ENCODE measurements at regions not wholly inside any gene's neighbourhood (a gene's known extent, or its start where the extent isn't known, plus 50 kb on each side); places are given as distances from the start of the nearest gene placed in this dataset.
A peak's percentile ranks its signal among the peaks of the same experiment; 100 is the strongest.

DNA sequence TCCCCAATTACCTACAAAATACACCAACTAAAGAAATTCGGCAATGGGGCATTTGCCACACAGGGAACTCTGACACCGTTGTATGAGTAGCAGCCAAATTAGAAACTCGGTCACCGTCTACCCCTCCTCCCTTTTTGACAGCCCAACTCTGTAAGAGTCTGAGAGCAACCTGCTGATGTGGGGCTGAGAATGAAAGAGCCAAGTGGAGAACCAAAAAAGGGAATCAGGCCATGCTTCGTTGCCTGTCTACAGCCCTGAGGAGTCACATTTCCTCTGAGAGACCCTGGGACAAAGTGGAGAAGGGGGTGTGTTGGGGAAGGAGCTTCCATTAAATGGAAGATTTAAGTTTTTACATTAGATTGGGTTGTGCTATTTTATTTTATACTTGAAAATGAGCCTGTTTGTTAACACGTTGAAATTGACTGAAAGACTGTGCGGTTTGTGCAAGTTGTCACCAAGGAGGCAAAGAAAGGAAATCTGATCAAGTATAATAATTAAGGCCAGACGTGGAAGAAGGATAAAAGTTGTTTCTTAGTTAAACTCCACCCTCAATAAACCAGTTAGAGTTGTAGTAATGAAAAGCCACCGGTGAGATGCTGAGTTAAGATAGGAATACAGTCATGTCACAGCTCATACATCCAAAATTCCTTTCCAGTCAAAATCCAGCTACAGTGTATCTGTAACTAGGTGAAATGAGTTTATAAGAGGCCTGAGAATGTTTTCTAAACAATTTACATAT lies 131.7 kb upstream of the CREB1 start:
- peak; percentile 78 for DNase-seq (ENCODE audit: low spot score)
- H3K9me3 ChIP-seq (ENCODE audit: low read depth): no peaks in the 10 kb centered on the region
- H3K4me3 Mint-ChIP-seq: no peak overlapping the region
- H3K27ac Mint-ChIP-seq: peak overlapping the region; percentile 7
- no peaks in the 10 kb centered on the region for H3K36me3 ChIP-seq
- H4K20me1 ChIP-seq (ENCODE audit: low read depth): no peaks in the 10 kb centered on the region
- H2AFZ ChIP-seq (replicated peaks): no peak overlapping the region
- no peak overlapping the region for H3K9ac ChIP-seq
- H3K9me3 Mint-ChIP-seq: peaks cover 6% of the 10 kb centered on the region
- no peak overlapping the region for H3K27ac ChIP-seq
- H3K4me3 ChIP-seq: no peak overlapping the region
- H3K79me2 ChIP-seq (ENCODE audit: low read depth): no peaks in the 10 kb centered on the region
- H3K27me3 Mint-ChIP-seq (ENCODE audit: insufficient read depth, low read depth): no peaks in the 10 kb centered on the region
- H3K27me3 ChIP-seq: no peaks in the 10 kb centered on the region
- H3F3A ChIP-seq (ENCODE audit: low read depth): peaks cover 23% of the 10 kb centered on the region
- peaks cover 43% of the 10 kb centered on the region for H3K4me1 Mint-ChIP-seq
- TF ChIP-seq EZH2 (IDR thresholded peaks at IDR 0.05): no peak
- TF ChIP-seq EZH2phosphoT487 (IDR thresholded peaks at IDR 0.05): no peak
- TF ChIP-seq CTCF (IDR thresholded peaks at IDR 0.05): no peak
- H3K4me1 ChIP-seq: peaks cover 41% of the 10 kb centered on the region
- H3K4me2 ChIP-seq: peak overlapping the region; percentile 51
- peaks cover 3% of the 10 kb centered on the region for H3K36me3 Mint-ChIP-seq

GRCh38 chr2:207399301-207399700 lies 130.5 kb upstream of the CREB1 start:
- H3K27ac Mint-ChIP-seq: no peak overlapping the region
- H3K9me3 ChIP-seq (ENCODE audit: low read depth): no peaks in the 10 kb centered on the region
- no peak overlapping the region for H3K4me3 Mint-ChIP-seq
- no peak overlapping the region for H3K27ac ChIP-seq
- H3K9ac ChIP-seq: no peak overlapping the region
- H3K79me2 ChIP-seq (ENCODE audit: low read depth): no peaks in the 10 kb centered on the region
- peak overlapping the region; percentile 51 for H3K4me2 ChIP-seq
- TF ChIP-seq CTCF (IDR thresholded peaks at IDR 0.05) (no peak), EZH2 (IDR thresholded peaks at IDR 0.05) (no peak), EZH2phosphoT487 (IDR thresholded peaks at IDR 0.05) (no peak)
- H3K27me3 Mint-ChIP-seq (ENCODE audit: insufficient read depth, low read depth): no peaks in the 10 kb centered on the region
- peaks cover 23% of the 10 kb centered on the region for H3F3A ChIP-seq (ENCODE audit: low read depth)
- H3K4me1 ChIP-seq: peaks cover 38% of the 10 kb centered on the region
- no peaks in the 10 kb centered on the region for H3K27me3 ChIP-seq
- DNase-seq (ENCODE audit: low spot score): peak; percentile 62
- H3K4me3 ChIP-seq: no peak overlapping the region
- H2AFZ ChIP-seq (replicated peaks): no peak overlapping the region
- peaks cover 6% of the 10 kb centered on the region for H3K9me3 Mint-ChIP-seq
- peaks cover 39% of the 10 kb centered on the region for H3K4me1 Mint-ChIP-seq
- no peaks in the 10 kb centered on the region for H3K36me3 ChIP-seq
- H4K20me1 ChIP-seq (ENCODE audit: low read depth): no peaks in the 10 kb centered on the region
- peaks cover 3% of the 10 kb centered on the region for H3K36me3 Mint-ChIP-seq

- H3K4me3 Mint-ChIP-seq: no peak overlapping the region
- H3K27me3 Mint-ChIP-seq (ENCODE audit: insufficient read depth, low read depth): no peaks in the 10 kb centered on the region
- Histone ChIP-seq H3K27ac (no peak overlapping the region), H3F3A (ENCODE audit: low read depth) (peaks cover 17% of the 10 kb centered on the region), H3K27me3 (no peaks in the 10 kb centered on the region), H3K4me2 (no peak overlapping the region), H3K36me3 (no peaks in the 10 kb centered on the region), H2AFZ (replicated peaks) (no peak overlapping the region), H3K9ac (no peak overlapping the region), H3K4me1 (peaks cover 34% of the 10 kb centered on the region), H4K20me1 (ENCODE audit: low read depth) (no peaks in the 10 kb centered on the region), H3K79me2 (ENCODE audit: low read depth) (no peaks in the 10 kb centered on the region), H3K4me3 (no peak overlapping the region), H3K9me3 (ENCODE audit: low read depth) (no peaks in the 10 kb centered on the region)
- no peak for TF ChIP-seq EZH2phosphoT487 (IDR thresholded peaks at IDR 0.05)
- no peak for TF ChIP-seq EZH2 (IDR thresholded peaks at IDR 0.05)
- no peak for TF ChIP-seq CTCF (IDR thresholded peaks at IDR 0.05)
- no peak for DNase-seq (ENCODE audit: low spot score)
- H3K27ac Mint-ChIP-seq: no peak overlapping the region
- H3K4me1 Mint-ChIP-seq: peaks cover 29% of the 10 kb centered on the region
- no peaks in the 10 kb centered on the region for H3K36me3 Mint-ChIP-seq
- no peaks in the 10 kb centered on the region for H3K9me3 Mint-ChIP-seq
Measured at GRCh38 chr2:207401338-207401737, 128.4 kb upstream of the CREB1 start.

All from neural progenitor cell (in vitro differentiated cells).